HG03097 (cell line): ENCODE measurements at regions not wholly inside any gene's neighbourhood (a gene's known extent, or its start where the extent isn't known, plus 50 kb on each side); places are given as distances from the start of the nearest gene placed in this dataset.

ENCODE experiments used
- ATAC-seq: cut with Tn5 transposase; IDR thresholded peaks from one replicate; pipeline ENCODE4 v1.9.1; 2021; ENCODE audit not compliant: unreplicated experiment, low FRiP score

- ATAC-seq = no peak
Measured at GRCh38 chr3:40847551-40847992, 322.8 kb downstream of the ZNF621 start.

- ATAC-seq = no peak
Measured at GRCh38 chr3:40848421-40848820, 323.7 kb downstream of the ZNF621 start.

- no peak for ATAC-seq
Measured at GRCh38 chr3:40850861-40851260, 326.1 kb downstream of the ZNF621 start.

GRCh38 chr3:40851836-40852235 is 327.1 kb downstream of the ZNF621 start:
- no peak for ATAC-seq

GRCh38 chr3:40852712-40853111 is 328.0 kb downstream of the ZNF621 start:
- no peak for ATAC-seq

- no peak for ATAC-seq
Measured at GRCh38 chr3:40853474-40853873, 328.7 kb downstream of the ZNF621 start.

GRCh38 chr3:40855871-40856270 is 331.1 kb downstream of the ZNF621 start:
- ATAC-seq = no peak

- ATAC-seq = no peak
Measured at GRCh38 chr3:40858364-40859115, 333.8 kb downstream of the ZNF621 start.

GRCh38 chr3:40862946-40863345 is 336.4 kb upstream of the CTNNB1 start:
- ATAC-seq = no peak

- ATAC-seq = no peak
Measured at GRCh38 chr3:40864146-40864782, 335.0 kb upstream of the CTNNB1 start.

GRCh38 chr3:40864915-40865314 is 334.4 kb upstream of the CTNNB1 start:
- ATAC-seq = no peak

- no peak for ATAC-seq
Measured at GRCh38 chr3:40867797-40868196, 331.5 kb upstream of the CTNNB1 start.

- ATAC-seq = no peak
Measured at GRCh38 chr3:40869013-40869412, 330.3 kb upstream of the CTNNB1 start.

- no peak for ATAC-seq
Measured at GRCh38 chr3:40869939-40870338, 329.4 kb upstream of the CTNNB1 start.

- ATAC-seq = no peak
Measured at GRCh38 chr3:40871394-40871793, 327.9 kb upstream of the CTNNB1 start.

- ATAC-seq = no peak
Measured at GRCh38 chr3:40872258-40872920, 326.9 kb upstream of the CTNNB1 start.

- no peak for ATAC-seq
Measured at GRCh38 chr3:40873476-40873875, 325.8 kb upstream of the CTNNB1 start.

GRCh38 chr3:40873934-40874699 is 325.2 kb upstream of the CTNNB1 start:
- ATAC-seq = no peak

- no peak for ATAC-seq
Measured at GRCh38 chr3:40875581-40875980, 323.7 kb upstream of the CTNNB1 start.

- no peak for ATAC-seq
Measured at GRCh38 chr3:40876009-40876408, 323.3 kb upstream of the CTNNB1 start.

GRCh38 chr3:40876496-40876895 is 322.8 kb upstream of the CTNNB1 start:
- ATAC-seq = no peak
